Endodermal cell (in vitro differentiated cells): ENCODE measurements at regions not wholly inside any gene's neighbourhood (a gene's known extent, or its start where the extent isn't known, plus 50 kb on each side); places are given as distances from the start of the nearest gene placed in this dataset.

Experiments
- DNase-seq: peaks from one replicate; pipeline ENCODE4 v3.0.0-alpha.2; 2017
- H3K27ac ChIP-seq: 2 replicates; pipeline ENCODE4 v1.5.1; 2013; ENCODE audit warnings: mild to moderate bottlenecking, low read depth, low read length, moderate library complexity
- H3K27me3 ChIP-seq: 2 replicates; pipeline ENCODE4 v1.6.1; 2013; ENCODE audit warnings: mild to moderate bottlenecking, low read length, moderate library complexity; ENCODE audit not compliant: insufficient read depth, control insufficient read depth, poor library complexity, severe bottlenecking
- H3K36me3 ChIP-seq: 2 replicates; pipeline ENCODE4 v1.7.0; 2013; ENCODE audit warnings: mild to moderate bottlenecking, low read length, moderate library complexity; ENCODE audit not compliant: control insufficient read depth, insufficient read depth
- H3K4me1 ChIP-seq: one replicate; pipeline ENCODE4 v1.7.0; 2013; ENCODE audit warnings: low read length; ENCODE audit not compliant: control insufficient read depth, insufficient read depth
- H3K4me3 ChIP-seq: 2 replicates; pipeline ENCODE4 v1.5.1; 2013; ENCODE audit warnings: mild to moderate bottlenecking, low read length, moderate library complexity
- H3K9ac ChIP-seq: 2 replicates; pipeline ENCODE4 v1.6.1; 2013; ENCODE audit warnings: mild to moderate bottlenecking, low read length, moderate library complexity; ENCODE audit not compliant: poor library complexity, severe bottlenecking; ENCODE audit errors: extremely low read depth
- H3K9me3 ChIP-seq: 2 replicates; pipeline ENCODE4 v1.6.1; 2013; ENCODE audit warnings: mild to moderate bottlenecking, low read length, moderate library complexity; ENCODE audit not compliant: control insufficient read depth
- H3K27ac Mint-ChIP-seq: 2 replicates; pipeline ENCODE4 v1.8.0; 2020; ENCODE audit warnings: mixed read lengths
- H3K27me3 Mint-ChIP-seq: 2 replicates; pipeline ENCODE4 v1.8.0; 2021; ENCODE audit warnings: mild to moderate bottlenecking, mixed read lengths; ENCODE audit not compliant: insufficient read depth
- H3K36me3 Mint-ChIP-seq: 2 replicates; pipeline ENCODE4 v1.8.0; 2020; ENCODE audit warnings: low read depth, mixed read lengths
- H3K4me1 Mint-ChIP-seq: 2 replicates; pipeline ENCODE4 v1.8.0; 2020; ENCODE audit warnings: mixed read lengths
- H3K4me3 Mint-ChIP-seq: 2 replicates; pipeline ENCODE4 v1.8.0; 2020; ENCODE audit warnings: mild to moderate bottlenecking, moderate library complexity, mixed read lengths
- H3K9me3 Mint-ChIP-seq: 2 replicates; pipeline ENCODE4 v1.8.0; 2020; ENCODE audit warnings: mild to moderate bottlenecking, mixed read lengths
- WGBS, 2 experiments: methylation state at CpG; one replicate each; pipeline versions ENCODE4 v1.1.5 to v1.1.7; 2013; ENCODE audit warnings: missing lambda C conversion rate in 2 of 2, mixed read lengths in 1 of 2; ENCODE audit not compliant: insufficient coverage in 1 of 2, insufficient read length in 1 of 2; 5-methylcytosine and 5-hydroxymethylcytosine counted together
- TF ChIP-seq, protein P1 (sequence below): fragments of 200-600 bp; sonication (generic); conservative IDR thresholded peaks from 2 replicates; pipeline ENCODE4 v1.5.0; 2021; ENCODE audit warnings: antibody characterized with exemption, mild to moderate bottlenecking

DNA sequence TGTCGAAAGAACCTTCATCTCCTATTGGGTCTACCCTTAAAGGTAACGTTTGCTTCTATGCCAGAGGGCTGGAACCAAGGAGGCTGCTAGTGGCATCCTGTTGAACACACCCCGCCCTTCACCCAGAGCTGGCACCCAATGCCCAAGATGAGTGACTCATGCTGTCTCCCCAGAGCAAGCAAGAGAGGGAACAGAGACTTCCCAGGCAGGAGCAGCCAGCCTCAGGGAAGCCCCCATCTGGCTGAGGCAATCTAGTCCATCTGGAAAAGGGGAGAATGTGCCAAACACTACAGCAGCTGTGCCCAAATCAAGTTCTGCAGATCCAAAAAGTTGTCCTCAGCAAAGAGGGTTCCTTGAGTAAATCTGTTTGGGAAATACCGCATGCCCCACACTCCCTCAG lies 91.9 kb upstream of the TP53I11 start:
- Mint-ChIP-seq H3K4me3 (no peak overlapping the region), H3K4me1 (no peaks in the 10 kb centered on the region), H3K9me3 (peaks cover 14% of the 10 kb centered on the region), H3K27me3 (peaks cover 10% of the 10 kb centered on the region), H3K36me3 (no peaks in the 10 kb centered on the region), H3K27ac (no peak overlapping the region)
- Histone ChIP-seq H3K27ac (no peak overlapping the region), H3K9me3 (peaks cover 9% of the 10 kb centered on the region), H3K27me3 (no peaks in the 10 kb centered on the region), H3K9ac (no peak overlapping the region), H3K4me1 (no peaks in the 10 kb centered on the region), H3K36me3 (no peaks in the 10 kb centered on the region), H3K4me3 (no peak overlapping the region)
- no peak for DNase-seq
- WGBS, 2 experiments: 90 to 97% methylated on average over 3 to 4 of the region's 4 CpGs
- TF ChIP-seq, protein P1, sequence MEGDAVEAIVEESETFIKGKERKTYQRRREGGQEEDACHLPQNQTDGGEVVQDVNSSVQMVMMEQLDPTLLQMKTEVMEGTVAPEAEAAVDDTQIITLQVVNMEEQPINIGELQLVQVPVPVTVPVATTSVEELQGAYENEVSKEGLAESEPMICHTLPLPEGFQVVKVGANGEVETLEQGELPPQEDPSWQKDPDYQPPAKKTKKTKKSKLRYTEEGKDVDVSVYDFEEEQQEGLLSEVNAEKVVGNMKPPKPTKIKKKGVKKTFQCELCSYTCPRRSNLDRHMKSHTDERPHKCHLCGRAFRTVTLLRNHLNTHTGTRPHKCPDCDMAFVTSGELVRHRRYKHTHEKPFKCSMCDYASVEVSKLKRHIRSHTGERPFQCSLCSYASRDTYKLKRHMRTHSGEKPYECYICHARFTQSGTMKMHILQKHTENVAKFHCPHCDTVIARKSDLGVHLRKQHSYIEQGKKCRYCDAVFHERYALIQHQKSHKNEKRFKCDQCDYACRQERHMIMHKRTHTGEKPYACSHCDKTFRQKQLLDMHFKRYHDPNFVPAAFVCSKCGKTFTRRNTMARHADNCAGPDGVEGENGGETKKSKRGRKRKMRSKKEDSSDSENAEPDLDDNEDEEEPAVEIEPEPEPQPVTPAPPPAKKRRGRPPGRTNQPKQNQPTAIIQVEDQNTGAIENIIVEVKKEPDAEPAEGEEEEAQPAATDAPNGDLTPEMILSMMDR: no peak

DNA sequence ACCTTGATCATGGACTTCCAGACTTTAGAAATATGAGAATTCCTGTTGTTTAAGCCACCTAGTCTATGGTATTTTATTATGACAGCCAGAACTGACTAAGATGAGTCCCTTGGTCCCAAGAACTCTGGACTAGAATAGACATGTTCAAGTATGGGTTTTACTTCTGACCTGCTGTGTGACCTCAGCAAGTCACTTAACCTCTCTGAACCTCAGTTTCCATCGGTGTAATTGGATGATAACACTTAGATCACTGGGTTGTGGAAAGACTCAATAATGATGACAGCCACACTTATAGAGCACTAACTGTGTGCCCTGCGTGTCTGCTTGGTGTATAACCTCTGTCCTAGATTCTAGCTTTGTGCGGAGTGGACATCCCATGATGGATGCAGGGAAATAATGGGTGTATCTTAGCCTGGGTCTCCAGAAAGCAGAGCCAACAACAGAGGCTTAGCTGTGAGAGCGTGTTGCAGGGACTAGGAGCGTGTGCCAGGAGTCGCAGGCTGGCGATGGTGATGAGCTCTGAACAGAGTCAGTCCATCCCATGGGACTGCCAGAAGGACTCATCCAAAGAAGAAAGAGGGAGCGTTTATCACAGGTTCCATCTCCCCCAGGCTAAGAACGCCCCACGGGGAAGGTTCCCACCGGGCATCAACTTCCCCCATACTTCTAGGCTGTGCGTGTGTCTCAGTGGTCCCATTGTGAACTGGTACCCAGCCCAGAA lies 93.2 kb upstream of the TP53I11 start:
- Mint-ChIP-seq H3K4me3 (no peak overlapping the region), H3K9me3 (peaks cover 5% of the 10 kb centered on the region), H3K36me3 (no peaks in the 10 kb centered on the region), H3K4me1 (no peaks in the 10 kb centered on the region), H3K27me3 (peaks cover 4% of the 10 kb centered on the region), H3K27ac (no peak overlapping the region)
- Histone ChIP-seq H3K9ac (no peak overlapping the region), H3K27me3 (no peaks in the 10 kb centered on the region), H3K27ac (no peak overlapping the region), H3K9me3 (peaks cover 4% of the 10 kb centered on the region), H3K4me3 (no peak overlapping the region), H3K36me3 (no peaks in the 10 kb centered on the region), H3K4me1 (no peaks in the 10 kb centered on the region)
- 91 to 92% methylated on average over 11 to 12 of the region's 12 CpGs for WGBS, 2 experiments
- DNase-seq: no peak
- TF ChIP-seq, protein P1: no peak

DNA sequence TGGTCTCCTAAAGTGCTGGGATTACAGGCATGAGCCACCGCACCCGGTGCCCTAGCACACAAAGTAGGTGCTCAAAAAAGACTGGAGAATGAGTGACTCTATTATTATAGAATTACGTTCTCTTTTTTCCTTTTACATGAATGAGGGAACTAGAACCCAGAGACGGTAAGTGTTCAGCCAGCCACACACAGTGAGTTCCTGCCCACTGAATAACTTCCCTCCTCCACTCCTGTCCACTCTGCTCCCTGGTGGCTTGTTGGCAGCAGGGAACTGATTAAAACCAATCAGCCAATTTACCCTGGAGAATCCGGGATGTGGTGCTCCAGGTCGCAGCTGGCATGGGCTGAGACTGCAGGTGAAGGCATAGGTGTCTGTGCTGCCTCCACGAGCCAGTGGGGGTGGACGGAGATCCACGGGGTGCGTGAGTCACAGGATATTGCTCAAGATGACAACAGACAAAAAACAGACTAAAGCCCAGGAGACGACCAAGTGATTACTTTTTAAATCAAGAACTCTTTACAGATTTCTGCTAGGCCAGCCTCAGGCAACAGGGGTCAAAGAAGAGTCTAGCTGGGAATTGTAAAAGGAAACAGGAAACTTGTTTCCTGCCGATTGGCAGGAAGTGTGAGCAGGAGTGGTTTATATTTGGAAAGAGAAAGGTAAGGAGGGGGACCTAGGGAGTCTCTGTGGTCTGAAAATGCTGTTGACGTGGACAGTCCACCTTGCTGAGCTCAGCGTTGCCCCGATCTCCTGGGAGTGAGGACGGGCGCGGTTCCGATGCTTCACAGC lies 95.2 kb upstream of the TP53I11 start:
- no peaks in the 10 kb centered on the region for H3K9me3 ChIP-seq
- 82 to 84% methylated on average over 5 to 19 of the region's 19 CpGs for WGBS, 2 experiments
- TF ChIP-seq, protein P1: no peak
- no peaks in the 10 kb centered on the region for H3K4me1 ChIP-seq
- H3K27me3 ChIP-seq: no peaks in the 10 kb centered on the region
- DNase-seq: no peak
- no peak overlapping the region for H3K4me3 ChIP-seq
- Mint-ChIP-seq H3K27me3 (peaks cover 6% of the 10 kb centered on the region), H3K36me3 (no peaks in the 10 kb centered on the region), H3K27ac (no peak overlapping the region), H3K4me3 (no peak overlapping the region), H3K9me3 (no peaks in the 10 kb centered on the region), H3K4me1 (no peaks in the 10 kb centered on the region)
- H3K36me3 ChIP-seq: no peaks in the 10 kb centered on the region
- no peak overlapping the region for H3K9ac ChIP-seq
- H3K27ac ChIP-seq: no peak overlapping the region
